Erythroblast (primary cell): ENCODE measurements at regions not wholly inside any gene's neighbourhood (a gene's known extent, or its start where the extent isn't known, plus 50 kb on each side); places are given as distances from the start of the nearest gene placed in this dataset.

Experiments
- GATA1 ChIP-seq: IDR thresholded peaks from 2 replicates; pipeline ENCODE4 v1.6.1; 2011; ENCODE audit warnings: low read depth, mild to moderate bottlenecking, control low read depth, low read length, moderate library complexity
- POLR2A ChIP-seq: IDR thresholded peaks from 2 replicates; pipeline ENCODE4 v1.6.1; 2011; ENCODE audit warnings: mild to moderate bottlenecking, low read length

GRCh38 chr4:66555301-66555700, 885.0 kb upstream of the EPHA5 start:
- no peak for TF ChIP-seq POLR2A
- TF ChIP-seq GATA1, result no peak
